ENCODE measurements at regions not wholly inside any gene's neighbourhood (a gene's known extent, or its start where the extent isn't known, plus 50 kb on each side); places are given as distances from the start of the nearest gene placed in this dataset.

DNA sequence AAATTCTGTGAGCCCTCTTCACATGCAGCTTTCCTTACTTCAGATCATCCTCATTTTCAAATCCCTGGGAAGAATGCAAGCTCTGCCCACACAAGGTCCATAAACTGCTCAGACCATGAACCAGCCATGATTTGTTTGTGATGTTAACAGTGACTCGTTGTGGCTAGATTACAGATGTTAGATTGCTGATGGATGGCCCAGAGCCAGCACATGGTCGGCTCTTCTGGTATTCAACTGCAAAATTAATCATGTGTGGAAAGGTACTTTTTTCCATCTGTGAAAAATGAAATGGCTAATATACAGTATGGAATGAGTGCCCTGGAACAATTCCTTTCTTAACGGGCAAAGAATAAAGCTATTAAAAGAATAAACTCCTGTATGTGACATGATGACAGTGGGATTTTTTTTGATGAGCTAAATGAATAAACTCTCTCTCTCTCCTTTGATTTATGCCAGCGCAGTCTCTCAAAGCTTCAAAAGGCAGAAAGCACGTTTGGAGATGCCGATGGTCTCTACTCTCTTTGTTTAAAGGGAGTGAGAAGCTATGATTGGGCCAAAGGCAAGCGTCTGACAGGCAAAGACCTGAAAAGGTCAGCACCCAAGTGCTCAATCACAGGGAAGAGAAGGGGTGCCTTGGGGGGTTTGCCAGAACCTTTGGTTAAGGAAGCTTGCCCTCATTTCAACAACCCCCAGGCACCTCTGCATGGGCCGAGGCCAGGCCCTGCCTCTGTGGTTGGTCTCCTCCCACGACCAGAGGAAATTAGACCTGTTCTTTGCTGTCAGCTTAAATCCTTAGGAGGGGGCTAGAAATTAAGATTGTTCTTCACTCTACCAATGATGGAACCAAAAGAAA lies 444.0 kb upstream of the NFE2L3 start:
- no peak for TF ChIP-seq EZH2 (IDR thresholded peaks at IDR 0.05; ENCODE audit: borderline replicate concordance, low read depth, low read length, severe bottlenecking)
- TF ChIP-seq, protein P1, sequence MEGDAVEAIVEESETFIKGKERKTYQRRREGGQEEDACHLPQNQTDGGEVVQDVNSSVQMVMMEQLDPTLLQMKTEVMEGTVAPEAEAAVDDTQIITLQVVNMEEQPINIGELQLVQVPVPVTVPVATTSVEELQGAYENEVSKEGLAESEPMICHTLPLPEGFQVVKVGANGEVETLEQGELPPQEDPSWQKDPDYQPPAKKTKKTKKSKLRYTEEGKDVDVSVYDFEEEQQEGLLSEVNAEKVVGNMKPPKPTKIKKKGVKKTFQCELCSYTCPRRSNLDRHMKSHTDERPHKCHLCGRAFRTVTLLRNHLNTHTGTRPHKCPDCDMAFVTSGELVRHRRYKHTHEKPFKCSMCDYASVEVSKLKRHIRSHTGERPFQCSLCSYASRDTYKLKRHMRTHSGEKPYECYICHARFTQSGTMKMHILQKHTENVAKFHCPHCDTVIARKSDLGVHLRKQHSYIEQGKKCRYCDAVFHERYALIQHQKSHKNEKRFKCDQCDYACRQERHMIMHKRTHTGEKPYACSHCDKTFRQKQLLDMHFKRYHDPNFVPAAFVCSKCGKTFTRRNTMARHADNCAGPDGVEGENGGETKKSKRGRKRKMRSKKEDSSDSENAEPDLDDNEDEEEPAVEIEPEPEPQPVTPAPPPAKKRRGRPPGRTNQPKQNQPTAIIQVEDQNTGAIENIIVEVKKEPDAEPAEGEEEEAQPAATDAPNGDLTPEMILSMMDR (IDR thresholded peaks at IDR 0.05; ENCODE audit: extremely low read depth in 1 of 2, insufficient read depth in 1 of 2, low read depth in 1 of 2, low read length in 2 of 2): no peak
- no peak for TF ChIP-seq POLR2AphosphoS5 (IDR thresholded peaks at IDR 0.05; ENCODE audit: insufficient read depth, low read depth, low read length)
- TF ChIP-seq POLR2A (IDR thresholded peaks at IDR 0.05; ENCODE audit: low read depth, low read length): no peak
